IPS-20b (cell line): ENCODE measurements at regions not wholly inside any gene's neighbourhood (a gene's known extent, or its start where the extent isn't known, plus 50 kb on each side); places are given as distances from the start of the nearest gene placed in this dataset.

Source experiments
- H3K27ac ChIP-seq: one replicate; pipeline ENCODE4 v1.5.1; 2013; ENCODE audit warnings: low read length
- H3K27me3 ChIP-seq: 2 replicates; pipeline ENCODE4 v1.6.1; 2013; ENCODE audit warnings: mild to moderate bottlenecking, low read length, inconsistent platforms; ENCODE audit not compliant: insufficient read depth
- H3K36me3 ChIP-seq: 2 replicates; pipeline ENCODE4 v1.6.1; 2013; ENCODE audit warnings: low read depth, mild to moderate bottlenecking, inconsistent platforms, low read length, moderate library complexity; ENCODE audit not compliant: insufficient read depth
- H3K4me1 ChIP-seq: 2 replicates; pipeline ENCODE4 v1.6.1; 2013; ENCODE audit warnings: mild to moderate bottlenecking, control low read depth, inconsistent platforms, low read length, moderate library complexity; ENCODE audit not compliant: insufficient read depth
- H3K4me3 ChIP-seq: 2 replicates; pipeline ENCODE4 v1.5.1; 2013; ENCODE audit warnings: mild to moderate bottlenecking, low read length, inconsistent platforms
- H3K9ac ChIP-seq: 2 replicates; pipeline ENCODE4 v1.6.1; 2013; ENCODE audit warnings: low read depth, mild to moderate bottlenecking, inconsistent platforms, low read length, moderate library complexity
- H3K9me3 ChIP-seq: 2 replicates; pipeline ENCODE4 v1.6.1; 2013; ENCODE audit warnings: mild to moderate bottlenecking, low read depth, low read length, inconsistent platforms; ENCODE audit not compliant: insufficient read depth

GRCh38 chr15:70348226-70348543 is 250.5 kb upstream of the TLE3 start:
- no peak overlapping the region for H3K9ac ChIP-seq
- no peak overlapping the region for H3K4me3 ChIP-seq
- H3K9me3 ChIP-seq, result no peaks in the 10 kb centered on the region
- no peak overlapping the region for H3K27ac ChIP-seq
- no peaks in the 10 kb centered on the region for H3K4me1 ChIP-seq
- H3K36me3 ChIP-seq, result no peaks in the 10 kb centered on the region
- no peaks in the 10 kb centered on the region for H3K27me3 ChIP-seq

GRCh38 chr15:70347321-70348225 is 249.9 kb upstream of the TLE3 start:
- Histone ChIP-seq H3K4me3 (no peak overlapping the region), H3K9me3 (no peaks in the 10 kb centered on the region), H3K4me1 (no peaks in the 10 kb centered on the region), H3K36me3 (no peaks in the 10 kb centered on the region), H3K27ac (no peak overlapping the region), H3K27me3 (no peaks in the 10 kb centered on the region), H3K9ac (no peak overlapping the region)

GRCh38 chr15:70345251-70346019 is 247.7 kb upstream of the TLE3 start:
- Histone ChIP-seq H3K36me3 (no peaks in the 10 kb centered on the region), H3K27me3 (no peaks in the 10 kb centered on the region), H3K9ac (no peak overlapping the region), H3K4me1 (no peaks in the 10 kb centered on the region), H3K9me3 (no peaks in the 10 kb centered on the region), H3K4me3 (no peak overlapping the region), H3K27ac (no peak overlapping the region)

GRCh38 chr15:70344666-70345065 is 246.9 kb upstream of the TLE3 start:
- Histone ChIP-seq H3K9ac (no peak overlapping the region), H3K9me3 (no peaks in the 10 kb centered on the region), H3K27me3 (no peaks in the 10 kb centered on the region), H3K4me3 (no peak overlapping the region), H3K36me3 (no peaks in the 10 kb centered on the region), H3K4me1 (no peaks in the 10 kb centered on the region), H3K27ac (no peak overlapping the region)

- H3K4me3 ChIP-seq, result no peak overlapping the region
- H3K4me1 ChIP-seq, result no peaks in the 10 kb centered on the region
- no peaks in the 10 kb centered on the region for H3K27me3 ChIP-seq
- H3K27ac ChIP-seq, result no peak overlapping the region
- H3K36me3 ChIP-seq, result no peaks in the 10 kb centered on the region
- H3K9me3 ChIP-seq, result no peaks in the 10 kb centered on the region
- H3K9ac ChIP-seq, result no peak overlapping the region
Measured at GRCh38 chr15:70343961-70344621, 246.4 kb upstream of the TLE3 start.

- Histone ChIP-seq H3K9ac (no peak overlapping the region), H3K36me3 (no peaks in the 10 kb centered on the region), H3K4me3 (no peak overlapping the region), H3K27me3 (no peaks in the 10 kb centered on the region), H3K9me3 (no peaks in the 10 kb centered on the region), H3K27ac (no peak overlapping the region), H3K4me1 (no peaks in the 10 kb centered on the region)
Measured at GRCh38 chr15:70342554-70343548, 245.1 kb upstream of the TLE3 start.

GRCh38 chr15:70342141-70342540 is 244.4 kb upstream of the TLE3 start:
- Histone ChIP-seq H3K27ac (no peak overlapping the region), H3K4me1 (no peaks in the 10 kb centered on the region), H3K9ac (no peak overlapping the region), H3K27me3 (no peaks in the 10 kb centered on the region), H3K4me3 (no peak overlapping the region), H3K36me3 (no peaks in the 10 kb centered on the region), H3K9me3 (no peaks in the 10 kb centered on the region)

- H3K4me3 ChIP-seq, result no peak overlapping the region
- no peak overlapping the region for H3K27ac ChIP-seq
- H3K4me1 ChIP-seq, result no peaks in the 10 kb centered on the region
- H3K9me3 ChIP-seq, result no peaks in the 10 kb centered on the region
- no peak overlapping the region for H3K9ac ChIP-seq
- no peaks in the 10 kb centered on the region for H3K36me3 ChIP-seq
- H3K27me3 ChIP-seq, result no peaks in the 10 kb centered on the region
Measured at GRCh38 chr15:70341566-70341965, 243.8 kb upstream of the TLE3 start.

GRCh38 chr15:70340494-70340870 is 242.8 kb upstream of the TLE3 start:
- no peak overlapping the region for H3K27ac ChIP-seq
- no peaks in the 10 kb centered on the region for H3K36me3 ChIP-seq
- no peak overlapping the region for H3K4me3 ChIP-seq
- H3K9ac ChIP-seq, result no peak overlapping the region
- H3K4me1 ChIP-seq, result no peaks in the 10 kb centered on the region
- H3K9me3 ChIP-seq, result no peaks in the 10 kb centered on the region
- H3K27me3 ChIP-seq, result no peaks in the 10 kb centered on the region

- Histone ChIP-seq H3K9me3 (peaks cover 6% of the 10 kb centered on the region; the same call in 1 of the 2 replicates), H3K4me1 (no peaks in the 10 kb centered on the region), H3K9ac (no peak overlapping the region), H3K27me3 (no peaks in the 10 kb centered on the region), H3K4me3 (no peak overlapping the region), H3K27ac (no peak overlapping the region), H3K36me3 (no peaks in the 10 kb centered on the region)
Measured at GRCh38 chr15:70339571-70340493, 242.1 kb upstream of the TLE3 start.
